ENCODE measurements at regions not wholly inside any gene's neighbourhood (a gene's known extent, or its start where the extent isn't known, plus 50 kb on each side); places are given as distances from the start of the nearest gene placed in this dataset.

DNA sequence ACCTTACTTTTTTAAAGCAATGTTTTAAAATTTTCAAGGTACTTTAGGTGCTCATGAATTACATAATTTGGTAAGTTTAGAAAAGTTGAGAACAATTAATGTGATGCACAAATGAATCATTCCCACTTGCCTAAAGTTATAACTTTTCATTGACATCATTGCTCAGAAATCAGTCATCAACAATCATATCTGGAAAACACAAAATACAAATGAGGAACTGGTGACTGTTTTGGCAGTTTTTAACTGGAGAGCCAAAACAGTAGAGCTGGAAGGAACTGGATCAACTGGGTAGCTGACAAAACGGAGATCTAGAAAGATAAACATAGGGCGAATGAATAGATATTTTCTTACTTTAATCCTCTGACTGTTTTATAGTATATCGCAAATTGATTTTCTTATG is 767.1 kb downstream of the IGSF11 start:
- Histone ChIP-seq H3K4me1 (ENCODE audit: insufficient read depth, low read length) (no peaks in the 10 kb centered on the region), H3K27ac (ENCODE audit: low read depth, low read length) (no peak overlapping the region), H3K27me3 (ENCODE audit: insufficient read depth, low read length, poor library complexity, severe bottlenecking) (no peaks in the 10 kb centered on the region), H3K36me3 (ENCODE audit: insufficient read depth, low read length) (no peaks in the 10 kb centered on the region), H3K9me3 (ENCODE audit: low read length) (no peaks in the 10 kb centered on the region), H3K4me3 (ENCODE audit: low read length) (no peak overlapping the region)
- CTCF ChIA-PET = no interaction called here
- Mint-ChIP-seq H3K36me3 (no peaks in the 10 kb centered on the region), H3K27ac (no peak overlapping the region), H3K27me3 (no peaks in the 10 kb centered on the region), H3K9me3 (peaks cover 0 to 46% (median 20%) of the 10 kb centered on the region in 5 donors), H3K4me1 (no peaks in the 10 kb centered on the region), H3K4me3 (no peak overlapping the region)
- DNase-seq = no peak
- POLR2A ChIA-PET = no interaction called here

GRCh38 chr3:118269537-118270125 is 765.0 kb downstream of the IGSF11 start:
- H3K36me3 Mint-ChIP-seq = no peaks in the 10 kb centered on the region
- no peak overlapping the region for H3K27ac ChIP-seq (ENCODE audit: low read depth, low read length)
- H3K36me3 ChIP-seq (ENCODE audit: insufficient read depth, low read length) = no peaks in the 10 kb centered on the region
- no peaks in the 10 kb centered on the region for H3K4me1 ChIP-seq (ENCODE audit: insufficient read depth, low read length)
- no peaks in the 10 kb centered on the region for H3K9me3 ChIP-seq (ENCODE audit: low read length)
- CTCF ChIA-PET = no interaction called here
- H3K27ac Mint-ChIP-seq = no peak overlapping the region
- POLR2A ChIA-PET = no interaction called here
- H3K27me3 Mint-ChIP-seq = no peaks in the 10 kb centered on the region
- DNase-seq = no peak
- no peak overlapping the region for H3K4me3 Mint-ChIP-seq
- H3K4me1 Mint-ChIP-seq = no peaks in the 10 kb centered on the region
- no peaks in the 10 kb centered on the region for H3K27me3 ChIP-seq (ENCODE audit: insufficient read depth, low read length, poor library complexity, severe bottlenecking)
- H3K9me3 Mint-ChIP-seq = peaks cover 0 to 40% (median 20%) of the 10 kb centered on the region in 5 donors
- H3K4me3 ChIP-seq (ENCODE audit: low read length) = no peak overlapping the region

- Mint-ChIP-seq H3K4me1 (no peaks in the 10 kb centered on the region), H3K4me3 (no peak overlapping the region), H3K27ac (no peak overlapping the region), H3K9me3 (peaks cover 4 to 25% (median 11%) of the 10 kb centered on the region in 5 donors), H3K27me3 (no peaks in the 10 kb centered on the region), H3K36me3 (no peaks in the 10 kb centered on the region)
- Histone ChIP-seq H3K36me3 (ENCODE audit: insufficient read depth, low read length) (no peaks in the 10 kb centered on the region), H3K4me3 (ENCODE audit: low read length) (no peak overlapping the region), H3K27ac (ENCODE audit: low read depth, low read length) (no peak overlapping the region), H3K9me3 (ENCODE audit: low read length) (peaks cover 4% of the 10 kb centered on the region), H3K27me3 (ENCODE audit: insufficient read depth, low read length, poor library complexity, severe bottlenecking) (no peaks in the 10 kb centered on the region), H3K4me1 (ENCODE audit: insufficient read depth, low read length) (no peaks in the 10 kb centered on the region)
- POLR2A ChIA-PET = no interaction called here
- CTCF ChIA-PET = no interaction called here
- no peak for DNase-seq
Measured at GRCh38 chr3:118272991-118273390, 761.7 kb downstream of the IGSF11 start.

DNA sequence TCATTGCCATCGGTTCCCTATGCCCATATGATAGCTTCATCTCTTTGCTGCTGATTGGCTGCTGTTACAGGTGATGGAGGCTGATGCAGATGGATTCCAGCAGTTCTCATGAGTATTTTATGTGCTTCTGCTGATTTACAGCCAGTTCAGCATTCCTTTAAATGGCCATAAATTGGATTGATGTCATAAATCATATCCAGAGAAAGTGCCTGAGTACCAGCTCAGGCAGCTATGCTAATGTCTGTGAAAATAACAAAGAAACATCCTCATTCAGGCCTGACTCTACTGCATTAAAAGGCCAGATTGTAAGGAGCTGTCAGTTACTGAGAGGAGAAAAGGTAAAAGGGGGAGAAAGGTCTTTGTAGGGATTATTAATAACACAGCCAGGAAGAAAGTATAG is 756.8 kb downstream of the IGSF11 start:
- Histone ChIP-seq H3K9me3 (ENCODE audit: low read length) (peaks cover 4% of the 10 kb centered on the region), H3K4me1 (ENCODE audit: insufficient read depth, low read length) (no peaks in the 10 kb centered on the region), H3K4me3 (ENCODE audit: low read length) (no peak overlapping the region), H3K27me3 (ENCODE audit: insufficient read depth, low read length, poor library complexity, severe bottlenecking) (no peaks in the 10 kb centered on the region), H3K27ac (ENCODE audit: low read depth, low read length) (no peak overlapping the region), H3K36me3 (ENCODE audit: insufficient read depth, low read length) (no peaks in the 10 kb centered on the region)
- Mint-ChIP-seq H3K27me3 (no peaks in the 10 kb centered on the region), H3K4me1 (no peaks in the 10 kb centered on the region), H3K9me3 (peaks cover 3 to 29% (median 14%) of the 10 kb centered on the region in 5 donors), H3K27ac (peak overlapping the region in 1 of 8 donors; percentile 52), H3K36me3 (no peaks in the 10 kb centered on the region), H3K4me3 (no peak overlapping the region)
- DNase-seq = no peak
- ChIA-PET POLR2A (no interaction called here), CTCF (no interaction called here)

DNA sequence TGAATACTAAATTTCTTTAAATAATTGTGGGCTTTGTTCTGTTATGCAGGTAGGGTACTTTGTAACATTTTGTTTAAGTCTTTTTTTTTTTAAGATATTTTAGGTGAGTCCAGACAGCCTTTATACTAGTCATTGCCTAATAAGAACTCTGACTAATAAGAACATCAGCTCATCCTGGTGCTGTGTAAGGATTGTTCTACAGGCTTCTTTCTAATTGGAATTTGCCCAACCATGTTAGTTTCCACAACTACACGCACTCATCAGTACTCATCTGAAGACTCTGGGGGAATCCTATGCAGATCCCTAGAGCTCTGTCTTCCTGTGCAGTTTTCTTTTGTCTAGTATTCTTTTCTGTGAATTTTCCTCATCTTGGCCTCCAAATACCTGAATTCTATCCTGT is 741.8 kb downstream of the IGSF11 start:
- Histone ChIP-seq H3K4me1 (ENCODE audit: insufficient read depth, low read length) (no peaks in the 10 kb centered on the region), H3K27ac (ENCODE audit: low read depth, low read length) (no peak overlapping the region), H3K4me3 (ENCODE audit: low read length) (no peak overlapping the region), H3K9me3 (ENCODE audit: low read length) (no peaks in the 10 kb centered on the region), H3K36me3 (ENCODE audit: insufficient read depth, low read length) (no peaks in the 10 kb centered on the region), H3K27me3 (ENCODE audit: insufficient read depth, low read length, poor library complexity, severe bottlenecking) (no peaks in the 10 kb centered on the region)
- Mint-ChIP-seq H3K27me3 (no peaks in the 10 kb centered on the region), H3K4me3 (no peak overlapping the region), H3K9me3 (peaks cover 3 to 22% (median 7%) of the 10 kb centered on the region in 5 donors), H3K36me3 (no peaks in the 10 kb centered on the region), H3K27ac (no peak overlapping the region), H3K4me1 (no peaks in the 10 kb centered on the region)
- no peak for DNase-seq
- ChIA-PET POLR2A (no interaction called here), CTCF (no interaction called here)

DNA sequence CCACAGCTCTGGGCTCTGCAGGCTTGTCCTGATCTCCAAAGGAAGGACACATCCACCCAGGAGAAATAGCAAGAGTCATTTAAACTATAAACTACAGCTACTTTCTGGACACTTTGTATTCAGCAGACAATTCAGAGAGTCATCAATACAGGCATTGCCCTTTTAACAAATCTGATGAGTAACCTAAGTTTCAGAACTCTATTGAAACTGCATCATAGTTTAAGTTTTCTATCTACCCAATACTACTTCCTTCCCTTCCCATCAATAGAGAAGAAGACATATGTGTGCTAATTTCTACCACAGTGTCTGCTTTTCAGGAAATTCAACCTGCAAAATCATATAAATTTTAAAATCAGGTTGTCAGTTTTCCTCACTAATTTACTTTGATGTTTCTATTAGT is 736.5 kb downstream of the IGSF11 start:
- Histone ChIP-seq H3K9me3 (ENCODE audit: low read length) (no peaks in the 10 kb centered on the region), H3K27ac (ENCODE audit: low read depth, low read length) (no peak overlapping the region), H3K4me3 (ENCODE audit: low read length) (no peak overlapping the region), H3K36me3 (ENCODE audit: insufficient read depth, low read length) (no peaks in the 10 kb centered on the region), H3K4me1 (ENCODE audit: insufficient read depth, low read length) (no peaks in the 10 kb centered on the region), H3K27me3 (ENCODE audit: insufficient read depth, low read length, poor library complexity, severe bottlenecking) (no peaks in the 10 kb centered on the region)
- no peaks in the 10 kb centered on the region for H3K36me3 Mint-ChIP-seq
- H3K27me3 Mint-ChIP-seq = no peaks in the 10 kb centered on the region
- no peak overlapping the region for H3K4me3 Mint-ChIP-seq
- POLR2A ChIA-PET = no interaction called here
- H3K4me1 Mint-ChIP-seq = no peaks in the 10 kb centered on the region
- no peak overlapping the region for H3K27ac Mint-ChIP-seq
- peaks cover 0 to 2% (median 0%) of the 10 kb centered on the region in 5 donors for H3K9me3 Mint-ChIP-seq
- DNase-seq = no peak
- CTCF ChIA-PET = no interaction called here

GRCh38 chr3:118304557-118304956 is 730.1 kb downstream of the IGSF11 start:
- H3K4me3 Mint-ChIP-seq = no peak overlapping the region
- H3K4me1 ChIP-seq (ENCODE audit: insufficient read depth, low read length) = no peaks in the 10 kb centered on the region
- no peaks in the 10 kb centered on the region for H3K27me3 ChIP-seq (ENCODE audit: insufficient read depth, low read length, poor library complexity, severe bottlenecking)
- CTCF ChIA-PET = no interaction called here
- H3K27me3 Mint-ChIP-seq = no peaks in the 10 kb centered on the region
- POLR2A ChIA-PET = no interaction called here
- H3K36me3 Mint-ChIP-seq = no peaks in the 10 kb centered on the region
- no peaks in the 10 kb centered on the region for H3K4me1 Mint-ChIP-seq
- no peaks in the 10 kb centered on the region for H3K36me3 ChIP-seq (ENCODE audit: insufficient read depth, low read length)
- H3K27ac Mint-ChIP-seq = no peak overlapping the region
- no peak overlapping the region for H3K27ac ChIP-seq (ENCODE audit: low read depth, low read length)
- no peak for DNase-seq
- peaks cover 0 to 7% (median 2%) of the 10 kb centered on the region in 5 donors for H3K9me3 Mint-ChIP-seq
- H3K4me3 ChIP-seq (ENCODE audit: low read length) = no peak overlapping the region
- H3K9me3 ChIP-seq (ENCODE audit: low read length) = no peaks in the 10 kb centered on the region

DNA sequence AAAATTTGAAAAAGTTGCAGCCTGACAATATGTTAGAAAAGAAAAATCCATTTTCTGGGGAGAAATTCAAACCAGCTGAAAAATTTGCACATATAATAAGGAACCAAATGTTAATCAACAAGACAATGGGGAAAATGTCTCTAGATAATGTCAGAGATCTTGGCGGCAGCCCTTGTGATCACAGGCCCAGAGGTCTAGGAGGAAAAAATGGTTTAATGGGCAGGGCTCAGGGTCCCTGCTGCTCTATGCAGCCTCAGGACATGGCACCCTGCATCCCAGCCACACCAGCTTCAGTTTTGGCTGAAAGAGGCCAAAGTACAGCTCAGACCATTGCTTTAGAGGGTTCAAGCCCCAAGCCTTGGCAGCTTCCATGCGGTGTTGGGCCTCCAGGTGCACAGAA is 701.9 kb downstream of the IGSF11 start:
- H3K4me3 Mint-ChIP-seq = no peak overlapping the region
- H3K36me3 Mint-ChIP-seq = no peaks in the 10 kb centered on the region
- H3K27ac ChIP-seq (ENCODE audit: low read depth, low read length) = no peak overlapping the region
- H3K27me3 ChIP-seq (ENCODE audit: insufficient read depth, low read length, poor library complexity, severe bottlenecking) = no peaks in the 10 kb centered on the region
- H3K27me3 Mint-ChIP-seq = no peaks in the 10 kb centered on the region
- H3K36me3 ChIP-seq (ENCODE audit: insufficient read depth, low read length) = no peaks in the 10 kb centered on the region
- ChIA-PET POLR2A (no interaction called here), CTCF (no interaction called here)
- no peak for DNase-seq
- H3K4me1 Mint-ChIP-seq = no peaks in the 10 kb centered on the region
- peaks cover 10 to 25% (median 17%) of the 10 kb centered on the region in 5 donors for H3K9me3 Mint-ChIP-seq
- H3K9me3 ChIP-seq (ENCODE audit: low read length) = no peaks in the 10 kb centered on the region
- H3K4me1 ChIP-seq (ENCODE audit: insufficient read depth, low read length) = no peaks in the 10 kb centered on the region
- H3K27ac Mint-ChIP-seq = no peak overlapping the region
- no peak overlapping the region for H3K4me3 ChIP-seq (ENCODE audit: low read length)

- no peaks in the 10 kb centered on the region for H3K36me3 Mint-ChIP-seq
- H3K4me3 Mint-ChIP-seq = no peak overlapping the region
- no peaks in the 10 kb centered on the region for H3K27me3 Mint-ChIP-seq
- H3K4me1 Mint-ChIP-seq = no peaks in the 10 kb centered on the region
- H3K27me3 ChIP-seq (ENCODE audit: insufficient read depth, low read length, poor library complexity, severe bottlenecking) = no peaks in the 10 kb centered on the region
- CTCF ChIA-PET = no interaction called here
- POLR2A ChIA-PET = no interaction called here
- no peaks in the 10 kb centered on the region for H3K36me3 ChIP-seq (ENCODE audit: insufficient read depth, low read length)
- no peak overlapping the region for H3K27ac ChIP-seq (ENCODE audit: low read depth, low read length)
- DNase-seq = no peak
- H3K9me3 Mint-ChIP-seq = peaks cover 6 to 20% (median 9%) of the 10 kb centered on the region in 5 donors
- no peaks in the 10 kb centered on the region for H3K9me3 ChIP-seq (ENCODE audit: low read length)
- H3K27ac Mint-ChIP-seq = no peak overlapping the region
- H3K4me3 ChIP-seq (ENCODE audit: low read length) = no peak overlapping the region
- H3K4me1 ChIP-seq (ENCODE audit: insufficient read depth, low read length) = no peaks in the 10 kb centered on the region
Measured at GRCh38 chr3:118337649-118338048, 697.0 kb downstream of the IGSF11 start.

Measured in CD8-positive, alpha-beta memory T cell (primary cell).